HEK293 (cell line): ENCODE measurements at regions not wholly inside any gene's neighbourhood (a gene's known extent, or its start where the extent isn't known, plus 50 kb on each side); places are given as distances from the start of the nearest gene placed in this dataset.

Experiments
- CTCF ChIA-PET: fragments of 350-600 bp; formaldehyde crosslinking; extraction: SDS; loops from one replicate; lab custom pipeline; 2021; ENCODE audit warnings: antibody characterized with exemption; lab: Yijun Ruan, JAX
- POLR2A ChIA-PET: fragments of 300-600 bp; formaldehyde crosslinking; extraction: SDS; loops from one replicate; lab custom pipeline; 2020; ENCODE audit warnings: antibody characterized with exemption, inconsistent platforms; lab: Yijun Ruan, JAX
- H3K27ac ChIP-seq: fragments of 200-500 bp; sonication (Bioruptor generic); 2 replicates; pipeline ENCODE4 v1.5.1; 2014; ENCODE audit warnings: low read depth, low read length, control low read depth, inconsistent platforms; ENCODE audit errors: extremely low read depth
- H3K36me3 ChIP-seq, 2 experiments: fragments of 200-500 bp in 1 of 2; sonication (Bioruptor generic) in 1 of 2; 1 replicate in 1 of 2; 2 replicates in 1 of 2; pipeline ENCODE4 v1.5.1; 2014 to 2017; ENCODE audit warnings: inconsistent platforms in 2 of 2, low read length in 2 of 2; ENCODE audit not compliant: control insufficient read depth in 2 of 2, insufficient read depth in 1 of 2
- H3K4me1 ChIP-seq: fragments of 200-500 bp; sonication (Bioruptor generic); 2 replicates; pipeline ENCODE4 v1.5.1; 2014; ENCODE audit warnings: mild to moderate bottlenecking, low read length, inconsistent platforms; ENCODE audit not compliant: control insufficient read depth, insufficient read depth
- H3K4me3 ChIP-seq: 2 replicates; pipeline ENCODE4 v1.5.1; 2011; ENCODE audit warnings: low read depth, mild to moderate bottlenecking, control low read depth, low read length, moderate library complexity
- H3K9me3 ChIP-seq: fragments of 200-500 bp; sonication (Bioruptor generic); 2 replicates; pipeline ENCODE4 v1.5.1; 2014; ENCODE audit warnings: low read depth, low read length, inconsistent platforms; ENCODE audit not compliant: control insufficient read depth, insufficient read depth
- BCL11A ChIP-seq: fragments of 450-650 bp; formaldehyde crosslinking; IDR thresholded peaks from 2 replicates; pipeline ENCODE4 v1.5.1; 2016; ENCODE audit warnings: low read depth, missing biosample characterization, missing genetic modification characterization
- HOXC10 ChIP-seq: sonication (generic); formaldehyde crosslinking; IDR thresholded peaks from 2 replicates; pipeline ENCODE4 v1.8.1; 2023; ENCODE audit warnings: mild to moderate bottlenecking, missing genetic modification reagents
- HOXD13 ChIP-seq: sonication (generic); formaldehyde crosslinking; IDR thresholded peaks from 2 replicates; pipeline ENCODE4 v1.8.0; 2022; ENCODE audit warnings: missing genetic modification reagents, borderline replicate concordance
- KLF8 ChIP-seq: fragments of 450-650 bp; formaldehyde crosslinking; IDR thresholded peaks from 2 replicates; pipeline ENCODE4 v1.5.1; 2016; ENCODE audit warnings: missing biosample characterization, missing genetic modification characterization
- PRDM1 ChIP-seq: fragments of 450-650 bp; formaldehyde crosslinking; IDR thresholded peaks from 2 replicates; pipeline ENCODE4; 2016; ENCODE audit warnings: missing biosample characterization, missing genetic modification characterization
- SCRT2 ChIP-seq: fragments of 450-650 bp; formaldehyde crosslinking; IDR thresholded peaks from 2 replicates; pipeline ENCODE4 v1.5.1; 2016; ENCODE audit warnings: missing biosample characterization, missing genetic modification characterization
- SP3 ChIP-seq: fragments of 450-650 bp; formaldehyde crosslinking; IDR thresholded peaks from 2 replicates; pipeline ENCODE4 v1.5.1; 2016; ENCODE audit warnings: missing biosample characterization, missing genetic modification characterization
- ZBTB17 ChIP-seq: fragments of 450-650 bp; formaldehyde crosslinking; IDR thresholded peaks from 2 replicates; pipeline ENCODE4 v1.5.1; 2016; ENCODE audit warnings: missing biosample characterization, missing genetic modification characterization
- ZBTB48 ChIP-seq: fragments of 450-650 bp; formaldehyde crosslinking; IDR thresholded peaks from 2 replicates; pipeline ENCODE4 v1.5.1; 2016; ENCODE audit warnings: missing biosample characterization, missing genetic modification characterization
- ZFP3 ChIP-seq: fragments of 450-650 bp; formaldehyde crosslinking; IDR thresholded peaks from 2 replicates; pipeline ENCODE4 v1.5.1; 2016; ENCODE audit warnings: low read depth, missing biosample characterization, missing genetic modification characterization
- ZFP41 ChIP-seq: fragments of 450-650 bp; formaldehyde crosslinking; IDR thresholded peaks from 2 replicates; pipeline ENCODE4 v1.5.1; 2016; ENCODE audit warnings: missing biosample characterization, missing genetic modification characterization, borderline replicate concordance
- ZNF114 ChIP-seq: fragments of 450-650 bp; formaldehyde crosslinking; IDR thresholded peaks from 2 replicates; pipeline ENCODE4 v1.5.0; 2017; ENCODE audit warnings: missing biosample characterization, missing genetic modification characterization
- ZNF133 ChIP-seq: fragments of 450-650 bp; formaldehyde crosslinking; IDR thresholded peaks from 2 replicates; pipeline ENCODE4 v1.5.1; 2016; ENCODE audit warnings: missing biosample characterization, missing genetic modification characterization
- ZNF157 ChIP-seq: fragments of 450-650 bp; formaldehyde crosslinking; IDR thresholded peaks from 2 replicates; pipeline ENCODE4 v1.5.1; 2016; ENCODE audit warnings: missing biosample characterization, missing genetic modification characterization
- ZNF2 ChIP-seq: fragments of 450-650 bp; formaldehyde crosslinking; IDR thresholded peaks from 2 replicates; pipeline ENCODE4 v1.5.1; 2016; ENCODE audit warnings: missing biosample characterization, missing genetic modification characterization
- ZNF202 ChIP-seq: fragments of 450-650 bp; formaldehyde crosslinking; IDR thresholded peaks from 2 replicates; pipeline ENCODE4 v1.5.1; 2016; ENCODE audit warnings: missing biosample characterization, missing genetic modification characterization, borderline replicate concordance
- ZNF239 ChIP-seq: fragments of 450-650 bp; formaldehyde crosslinking; IDR thresholded peaks from 2 replicates; pipeline ENCODE4 v1.5.1; 2016; ENCODE audit warnings: missing biosample characterization, missing genetic modification characterization
- ZNF341 ChIP-seq: fragments of 450-650 bp; formaldehyde crosslinking; IDR thresholded peaks from 2 replicates; pipeline ENCODE4; 2016; ENCODE audit warnings: low read depth, missing biosample characterization, missing genetic modification characterization
- ZNF391 ChIP-seq: fragments of 450-650 bp; formaldehyde crosslinking; IDR thresholded peaks from 2 replicates; pipeline ENCODE4 v1.5.1; 2016; ENCODE audit warnings: low read depth, missing biosample characterization, missing genetic modification characterization, borderline replicate concordance
- ZNF521 ChIP-seq: fragments of 450-650 bp; formaldehyde crosslinking; IDR thresholded peaks from 2 replicates; pipeline ENCODE4 v1.5.1; 2017; ENCODE audit warnings: missing biosample characterization, mild to moderate bottlenecking, missing genetic modification characterization
- ZNF529 ChIP-seq: fragments of 450-650 bp; formaldehyde crosslinking; IDR thresholded peaks from 2 replicates; pipeline ENCODE4 v1.5.1; 2017; ENCODE audit warnings: missing genetic modification characterization, missing biosample characterization; ENCODE audit not compliant: insufficient replicate concordance
- ZNF560 ChIP-seq: fragments of 450-650 bp; formaldehyde crosslinking; IDR thresholded peaks from 2 replicates; pipeline ENCODE4 v1.5.1; 2017; ENCODE audit warnings: missing biosample characterization, missing genetic modification characterization, borderline replicate concordance
- ZNF677 ChIP-seq: fragments of 450-650 bp; IDR thresholded peaks from 2 replicates; pipeline ENCODE4 v1.5.0; 2018; ENCODE audit warnings: missing biosample characterization, mild to moderate bottlenecking, missing genetic modification characterization, moderate library complexity
- ZNF792 ChIP-seq: fragments of 450-650 bp; formaldehyde crosslinking; IDR thresholded peaks from 2 replicates; pipeline ENCODE4 v1.5.1; 2016; ENCODE audit warnings: missing biosample characterization, missing genetic modification characterization
- ZSCAN30 ChIP-seq: fragments of 450-650 bp; IDR thresholded peaks from 2 replicates; pipeline ENCODE4 v1.5.1; 2018; ENCODE audit warnings: missing biosample characterization, mild to moderate bottlenecking, missing genetic modification characterization, moderate library complexity
- ZXDB ChIP-seq: fragments of 450-650 bp; formaldehyde crosslinking; IDR thresholded peaks from 2 replicates; pipeline ENCODE4 v1.5.1; 2016; ENCODE audit warnings: missing biosample characterization, missing genetic modification characterization
- TF ChIP-seq, protein P1 (sequence below): fragments of 450-650 bp; formaldehyde crosslinking; IDR thresholded peaks from 2 replicates; pipeline ENCODE4 v1.5.1; 2016; ENCODE audit warnings: missing biosample characterization, missing genetic modification characterization, low read depth
- TF ChIP-seq, protein P2 (sequence below): fragments of 450-650 bp; formaldehyde crosslinking; IDR thresholded peaks from 2 replicates; pipeline ENCODE4; 2016; ENCODE audit warnings: missing biosample characterization, missing genetic modification characterization
- TF ChIP-seq, protein P3 (sequence below): fragments of 450-650 bp; formaldehyde crosslinking; IDR thresholded peaks from 2 replicates; pipeline ENCODE4 v1.5.1; 2016; ENCODE audit warnings: missing biosample characterization, missing genetic modification characterization

DNA sequence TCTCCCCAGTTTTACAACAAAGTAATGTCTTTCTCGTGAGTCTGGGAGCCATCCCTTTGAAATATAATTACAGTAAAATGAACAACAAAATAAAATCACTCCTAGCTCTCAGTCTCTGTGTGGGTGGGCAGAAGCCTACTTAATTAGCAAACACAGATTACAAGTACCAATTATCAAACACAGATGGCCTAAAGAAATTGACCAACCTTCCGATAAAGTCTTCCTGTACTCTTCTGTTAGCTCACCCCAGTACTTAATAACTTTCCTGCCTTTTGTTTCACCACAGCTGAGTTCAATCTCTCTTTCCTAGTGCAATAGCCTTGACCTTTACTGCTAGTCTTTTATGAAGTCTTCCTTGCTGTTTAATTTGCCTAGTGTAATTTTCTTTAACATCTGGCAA, 719.2 kb upstream of the MBL2 start:
- H3K27ac ChIP-seq = no peak overlapping the region
- H3K4me3 ChIP-seq = no peak overlapping the region
- no peaks in the 10 kb centered on the region for H3K36me3 ChIP-seq
- H3K9me3 ChIP-seq = no peaks in the 10 kb centered on the region
- no peak for TF ChIP-seq ZNF391 (tag by site-specific recombination)
- TF ChIP-seq, protein P1, sequence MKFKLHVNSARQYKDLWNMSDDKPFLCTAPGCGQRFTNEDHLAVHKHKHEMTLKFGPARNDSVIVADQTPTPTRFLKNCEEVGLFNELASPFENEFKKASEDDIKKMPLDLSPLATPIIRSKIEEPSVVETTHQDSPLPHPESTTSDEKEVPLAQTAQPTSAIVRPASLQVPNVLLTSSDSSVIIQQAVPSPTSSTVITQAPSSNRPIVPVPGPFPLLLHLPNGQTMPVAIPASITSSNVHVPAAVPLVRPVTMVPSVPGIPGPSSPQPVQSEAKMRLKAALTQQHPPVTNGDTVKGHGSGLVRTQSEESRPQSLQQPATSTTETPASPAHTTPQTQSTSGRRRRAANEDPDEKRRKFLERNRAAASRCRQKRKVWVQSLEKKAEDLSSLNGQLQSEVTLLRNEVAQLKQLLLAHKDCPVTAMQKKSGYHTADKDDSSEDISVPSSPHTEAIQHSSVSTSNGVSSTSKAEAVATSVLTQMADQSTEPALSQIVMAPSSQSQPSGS (tag by site-specific recombination) = no peak
- TF ChIP-seq ZNF529 (tag by site-specific recombination) = no peak
- TF ChIP-seq ZNF239 (tag by site-specific recombination) = no peak
- no peak for TF ChIP-seq ZNF560
- TF ChIP-seq ZNF202 = no peak
- no peak for TF ChIP-seq ZNF792 (tag by site-specific recombination)
- no peak for TF ChIP-seq SP3
- TF ChIP-seq, protein P2, sequence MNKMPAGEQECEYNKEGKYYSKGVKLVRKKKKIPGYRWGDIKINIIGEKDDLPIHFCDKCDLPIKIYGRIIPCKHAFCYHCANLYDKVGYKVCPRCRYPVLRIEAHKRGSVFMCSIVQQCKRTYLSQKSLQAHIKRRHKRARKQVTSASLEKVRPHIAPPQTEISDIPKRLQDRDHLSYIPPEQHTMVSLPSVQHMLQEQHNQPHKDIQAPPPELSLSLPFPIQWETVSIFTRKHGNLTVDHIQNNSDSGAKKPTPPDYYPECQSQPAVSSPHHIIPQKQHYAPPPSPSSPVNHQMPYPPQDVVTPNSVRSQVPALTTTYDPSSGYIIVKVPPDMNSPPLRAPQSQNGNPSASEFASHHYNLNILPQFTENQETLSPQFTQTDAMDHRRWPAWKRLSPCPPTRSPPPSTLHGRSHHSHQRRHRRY = no peak
- TF ChIP-seq ZNF114 (tag by site-specific recombination) = no peak
- TF ChIP-seq ZBTB17 = no peak
- TF ChIP-seq ZBTB48 (tag by site-specific recombination) = no peak
- POLR2A ChIA-PET = no interaction called here
- CTCF ChIA-PET = no interaction called here
- no peaks in the 10 kb centered on the region for H3K4me1 ChIP-seq

DNA sequence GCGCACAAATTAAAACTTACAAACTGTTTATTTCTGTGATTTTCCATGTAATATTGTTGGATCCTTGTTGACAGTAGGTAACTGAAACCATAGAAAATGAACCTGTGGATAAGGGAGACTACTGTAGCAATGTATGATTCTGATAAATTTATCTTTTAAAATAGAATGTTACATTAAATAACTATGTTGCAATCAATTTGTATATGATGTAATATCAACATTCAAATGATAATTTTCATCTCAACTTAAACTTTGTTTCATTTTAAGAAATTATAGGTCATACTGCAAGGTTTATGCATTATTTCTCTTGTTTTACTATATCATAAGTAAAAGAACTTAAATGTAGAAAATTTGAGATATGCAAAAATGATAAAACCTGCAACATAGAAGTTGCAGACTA, 718.0 kb upstream of the MBL2 start:
- Histone ChIP-seq H3K4me3 (no peak overlapping the region), H3K36me3 (no peaks in the 10 kb centered on the region), H3K4me1 (no peaks in the 10 kb centered on the region), H3K27ac (no peak overlapping the region), H3K9me3 (no peaks in the 10 kb centered on the region)
- ChIA-PET POLR2A (no interaction called here), CTCF (no interaction called here)
- TF ChIP-seq ZNF239 (tag by site-specific recombination) (no peak), ZNF341 (tag by site-specific recombination) (no peak), ZNF677 (tag by site-specific recombination) (no peak), ZXDB (tag by site-specific recombination) (no peak), ZFP3 (tag by site-specific recombination) (no peak), ZBTB17 (no peak), KLF8 (tag by site-specific recombination) (no peak), BCL11A (tag by site-specific recombination) (no peak), ZFP41 (tag by site-specific recombination) (no peak), SCRT2 (tag by site-specific recombination) (no peak), PRDM1 (tag by site-specific recombination) (no peak), HOXC10 (CRISPR knock-in tag) (no peak), HOXD13 (CRISPR knock-in tag) (no peak), ZNF157 (no peak), ZNF2 (tag by site-specific recombination) (no peak), ZNF133 (tag by site-specific recombination) (no peak), ZNF521 (tag by site-specific recombination) (no peak), ZSCAN30 (tag by site-specific recombination) (no peak)
- TF ChIP-seq, protein P3, sequence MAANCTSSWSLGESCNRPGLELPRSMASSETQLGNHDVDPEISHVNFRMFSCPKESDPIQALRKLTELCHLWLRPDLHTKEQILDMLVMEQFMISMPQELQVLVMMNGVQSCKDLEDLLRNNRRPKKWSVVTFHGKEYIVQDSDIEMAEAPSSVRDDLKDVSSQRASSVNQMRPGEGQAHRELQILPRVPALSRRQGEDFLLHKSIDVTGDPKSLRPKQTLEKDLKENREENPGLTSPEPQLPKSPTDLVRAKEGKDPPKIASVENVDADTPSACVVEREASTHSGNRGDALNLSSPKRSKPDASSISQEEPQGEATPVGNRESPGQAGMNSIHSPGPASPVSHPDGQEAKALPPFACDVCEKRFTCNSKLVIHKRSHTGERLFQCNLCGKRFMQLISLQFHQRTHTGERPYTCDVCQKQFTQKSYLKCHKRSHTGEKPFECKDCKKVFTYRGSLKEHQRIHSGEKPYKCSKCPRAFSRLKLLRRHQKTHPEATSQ (tag by site-specific recombination) = no peak
